Lower leg skin (tissue), 4 donors: ENCODE measurements at regions not wholly inside any gene's neighbourhood (a gene's known extent, or its start where the extent isn't known, plus 50 kb on each side); places are given as distances from the start of the nearest gene placed in this dataset.

Experiments
- DNase-seq, 2 donors: peaks; one replicate each; pipeline ENCODE4 v3.0.0-alpha.2; 2019; ENCODE audit warnings: low spot score in 2 of 2
- H3K4me3 ChIP-seq: fragments of 200-600 bp; sonication (generic); 2 replicates; pipeline ENCODE4 v1.5.1; 2017; ENCODE audit warnings: mild to moderate bottlenecking, low read depth; ENCODE audit not compliant: poor library complexity, severe bottlenecking
- POLR2A ChIP-seq, 2 donors: fragments of 450-650 bp; IDR thresholded peaks; one replicate each; pipeline ENCODE4 v1.6.1; 2016 to 2017; ENCODE audit warnings: antibody characterized with exemption in 2 of 2, mild to moderate bottlenecking in 1 of 2, moderate library complexity in 1 of 2
- WGBS, 2 donors: methylation state at CpG; one replicate each; pipeline ENCODE4 v1.1.5; 2018; 5-methylcytosine and 5-hydroxymethylcytosine counted together
- intact Hi-C: fragments of 100-400 bp; cut with DNase I; formaldehyde crosslinking; loops from one replicate; pipeline ENCODE4 v1.15.0; 2023; ENCODE audit warnings: low total_unique reads
- TF ChIP-seq, protein P1 (sequence below), 3 donors: fragments of 450-650 bp; IDR thresholded peaks; one replicate each; pipeline ENCODE4 v1.5.1; 2016; ENCODE audit warnings: antibody characterized with exemption in 3 of 3, mild to moderate bottlenecking in 3 of 3, moderate library complexity in 2 of 3

DNA sequence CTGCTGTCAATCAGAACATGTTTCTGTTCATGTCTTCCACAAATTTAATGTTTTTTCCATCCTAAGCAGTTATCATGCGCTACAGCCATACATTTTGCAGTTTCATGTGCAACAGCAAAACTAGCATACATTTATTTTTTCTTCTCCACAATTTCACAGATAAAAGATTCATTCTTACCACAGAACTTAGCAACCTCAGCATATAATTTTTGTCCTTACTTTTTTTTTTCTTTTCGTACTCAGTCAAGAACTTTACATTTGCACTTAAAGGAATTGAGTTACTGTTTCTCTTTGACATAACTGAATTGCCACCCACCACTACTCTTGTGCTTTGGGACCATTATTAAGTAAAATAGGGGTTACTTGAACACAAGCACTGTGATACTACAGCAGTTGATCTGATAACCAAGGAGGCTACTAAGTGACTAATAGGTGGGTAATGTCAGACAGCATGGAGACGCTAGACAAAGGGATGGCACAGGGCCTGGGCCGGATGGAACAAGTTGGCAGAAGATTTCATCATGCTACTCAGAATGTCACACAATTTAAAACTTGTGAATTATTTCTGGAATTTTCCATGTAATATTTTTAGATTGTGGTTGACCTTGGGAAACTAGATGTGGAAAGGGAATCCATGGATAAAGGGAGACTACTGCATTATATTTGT lies 50.2 kb upstream of the LHX8 start:
- no peak overlapping the region for H3K4me3 ChIP-seq
- intact Hi-C loops = no loop called here
- TF ChIP-seq, protein P1, sequence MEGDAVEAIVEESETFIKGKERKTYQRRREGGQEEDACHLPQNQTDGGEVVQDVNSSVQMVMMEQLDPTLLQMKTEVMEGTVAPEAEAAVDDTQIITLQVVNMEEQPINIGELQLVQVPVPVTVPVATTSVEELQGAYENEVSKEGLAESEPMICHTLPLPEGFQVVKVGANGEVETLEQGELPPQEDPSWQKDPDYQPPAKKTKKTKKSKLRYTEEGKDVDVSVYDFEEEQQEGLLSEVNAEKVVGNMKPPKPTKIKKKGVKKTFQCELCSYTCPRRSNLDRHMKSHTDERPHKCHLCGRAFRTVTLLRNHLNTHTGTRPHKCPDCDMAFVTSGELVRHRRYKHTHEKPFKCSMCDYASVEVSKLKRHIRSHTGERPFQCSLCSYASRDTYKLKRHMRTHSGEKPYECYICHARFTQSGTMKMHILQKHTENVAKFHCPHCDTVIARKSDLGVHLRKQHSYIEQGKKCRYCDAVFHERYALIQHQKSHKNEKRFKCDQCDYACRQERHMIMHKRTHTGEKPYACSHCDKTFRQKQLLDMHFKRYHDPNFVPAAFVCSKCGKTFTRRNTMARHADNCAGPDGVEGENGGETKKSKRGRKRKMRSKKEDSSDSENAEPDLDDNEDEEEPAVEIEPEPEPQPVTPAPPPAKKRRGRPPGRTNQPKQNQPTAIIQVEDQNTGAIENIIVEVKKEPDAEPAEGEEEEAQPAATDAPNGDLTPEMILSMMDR (IDR thresholded peaks at IDR 0.05) = no peak
- no peak for TF ChIP-seq POLR2A (IDR thresholded peaks at IDR 0.05)
- 60 to 62% methylated on average over 4 of the region's 4 CpGs for WGBS, 2 donors
- DNase-seq = no peak
